Pons (tissue), 1 donor: ENCODE measurements at regions not wholly inside any gene's neighbourhood (a gene's known extent, or its start where the extent isn't known, plus 50 kb on each side); places are given as distances from the start of the nearest gene placed in this dataset.
"Not testable (repeated sequence)": the region's sequence is repeated elsewhere in the genome, so short reads cannot be mapped to it uniquely, and the experiment has no call there.

ENCODE experiments used
- DNase-seq: peaks from one replicate; pipeline ENCODE4 v3.0.0-alpha.2; 2016; ENCODE audit warnings: low spot score

DNA sequence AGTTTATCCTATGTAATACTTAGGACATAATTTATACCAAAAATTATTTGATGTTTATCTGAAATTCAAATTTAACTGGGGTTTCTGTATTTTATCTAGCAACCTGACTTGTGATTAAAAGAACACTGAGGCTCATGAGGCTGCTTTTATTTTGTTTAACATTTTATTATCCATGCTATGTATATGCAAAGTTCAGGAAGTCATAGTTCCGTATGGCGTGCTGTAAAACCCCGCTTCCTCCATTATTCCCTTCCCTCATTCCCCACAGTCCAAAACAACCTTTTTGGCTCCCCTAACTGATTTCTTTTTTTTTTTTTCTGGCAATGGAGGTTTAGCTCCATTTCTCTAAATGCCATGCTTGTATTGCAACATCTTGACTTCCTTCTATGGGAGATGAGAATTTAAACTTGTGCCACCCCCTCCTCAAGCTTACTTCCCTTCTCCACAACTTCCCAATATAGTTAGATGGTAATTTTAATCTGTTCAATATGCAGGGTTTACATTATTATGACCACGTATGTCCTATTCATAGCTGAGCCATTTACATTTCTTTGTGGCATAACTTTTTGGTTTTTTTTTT lies 138.0 kb upstream of the DNAH14 start:
- DNase-seq: peak; percentile 6

DNA sequence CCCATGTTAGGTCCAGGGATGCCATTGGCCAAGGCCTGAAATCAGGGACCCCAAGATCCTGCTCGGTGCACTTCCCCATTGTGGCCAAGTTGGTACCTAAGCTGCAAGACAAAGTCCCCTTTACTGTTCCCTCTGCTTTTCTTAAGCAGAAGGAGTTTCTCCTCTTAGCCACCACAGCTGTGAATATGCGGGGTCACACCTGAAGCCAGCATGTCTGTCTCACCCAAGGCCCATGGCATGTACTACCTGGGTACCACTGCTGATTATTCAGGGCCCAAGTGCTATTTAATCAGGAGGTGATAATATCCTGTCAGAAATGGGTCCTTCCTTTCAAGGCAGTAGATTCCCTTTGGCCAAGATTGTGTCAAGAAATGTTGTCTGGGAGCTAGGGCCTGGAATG lies 133.9 kb upstream of the DNAH14 start:
- no peak for DNase-seq

DNA sequence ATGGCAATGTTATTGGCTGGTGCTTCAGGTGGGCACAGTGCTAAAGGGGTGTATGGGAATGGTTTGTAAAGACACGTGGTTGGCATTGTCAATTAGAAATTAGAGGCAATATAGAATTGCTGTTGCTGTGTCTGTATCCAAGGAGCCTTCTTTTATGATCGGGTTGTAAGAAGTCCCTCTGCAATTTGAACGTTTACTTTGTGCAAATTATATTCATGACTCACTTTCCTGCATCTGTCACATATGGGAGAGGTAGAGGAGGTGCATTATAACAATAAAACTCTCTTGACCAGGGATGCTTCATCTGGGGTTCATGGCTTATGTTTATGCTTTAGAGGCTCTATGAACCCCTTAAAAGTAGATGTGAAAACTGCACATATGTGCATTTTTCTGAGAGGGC lies 130.4 kb upstream of the DNAH14 start:
- DNase-seq: no peak

DNA sequence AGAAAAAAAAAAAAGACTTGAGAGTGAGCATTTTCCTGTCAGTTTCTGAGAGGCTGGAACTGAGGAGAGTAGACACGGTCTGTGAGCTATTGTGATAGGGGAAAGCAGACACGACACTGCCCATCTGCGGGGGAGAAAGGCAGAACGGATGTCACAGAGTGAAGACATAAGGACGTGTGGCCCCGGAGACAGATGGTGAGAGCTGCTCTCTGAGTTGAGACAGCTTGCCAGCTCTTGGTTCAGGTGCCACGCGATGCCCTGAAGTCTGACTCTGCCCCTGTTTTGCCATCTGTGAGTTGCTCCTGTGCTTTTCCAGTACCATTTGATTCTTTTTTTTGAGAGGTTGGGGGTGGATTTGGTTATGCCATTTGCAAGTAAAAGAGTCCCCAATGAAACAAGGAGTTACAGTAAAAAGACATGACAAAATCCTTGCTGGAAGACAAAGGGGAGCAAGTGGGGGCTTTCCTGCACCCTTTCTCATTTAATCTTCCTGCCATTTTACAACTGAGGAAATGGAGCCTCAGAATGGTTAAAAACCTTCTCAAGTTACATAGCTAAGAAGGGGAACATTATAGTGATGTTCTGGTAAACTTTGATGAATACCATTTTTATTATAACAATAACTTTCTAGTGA lies 128.9 kb upstream of the DNAH14 start:
- peak; percentile 8 for DNase-seq

DNA sequence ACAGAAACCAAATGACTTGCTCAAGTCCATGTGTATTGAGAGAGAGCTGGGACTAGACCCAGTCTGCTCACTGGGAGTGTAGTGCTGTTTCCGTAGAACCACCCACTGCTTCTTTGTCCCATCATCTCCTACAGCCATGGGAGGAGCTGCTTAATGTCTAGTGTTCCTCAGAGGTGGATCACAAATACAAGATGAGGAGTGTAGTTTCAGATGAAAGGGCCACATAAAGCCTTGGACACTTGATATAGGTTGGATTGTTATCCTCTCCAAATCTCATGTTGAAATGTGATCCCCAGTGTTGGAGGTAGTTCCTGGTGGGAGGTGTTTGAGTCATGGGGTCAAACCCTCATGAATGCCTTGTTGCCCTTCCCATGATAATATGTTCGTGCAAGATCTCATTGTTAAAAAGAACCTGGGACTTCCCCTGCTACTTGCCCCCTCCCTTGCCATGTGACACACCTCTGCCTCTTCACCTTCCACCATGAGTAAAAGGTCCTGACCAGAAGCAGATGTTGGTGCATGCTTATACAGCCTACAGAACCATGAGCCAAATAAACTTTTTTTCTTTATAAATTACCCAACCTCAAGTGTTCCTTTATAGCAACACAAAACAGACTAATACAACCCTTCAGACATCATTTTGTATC lies 127.5 kb upstream of the DNAH14 start:
- no peak for DNase-seq

DNA sequence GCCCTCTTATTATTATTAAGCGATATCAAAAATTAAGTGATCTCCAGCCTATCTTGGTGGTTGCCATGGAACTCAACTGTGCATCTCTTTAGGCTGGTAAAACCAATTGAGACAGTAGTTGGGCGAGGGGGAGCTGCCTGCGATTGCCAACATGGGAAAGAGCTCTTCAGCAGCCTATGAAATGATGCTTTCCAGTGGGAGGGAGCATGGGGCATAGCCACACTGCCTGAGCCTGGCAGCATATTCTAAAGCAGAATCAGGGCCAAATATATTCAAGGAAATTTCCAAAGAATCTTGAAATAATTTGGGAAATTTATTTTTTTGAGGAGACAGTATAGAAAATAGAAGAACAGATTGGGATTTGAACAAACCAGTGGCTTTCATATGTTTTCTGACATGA lies 126.9 kb upstream of the DNAH14 start:
- DNase-seq: no peak

DNA sequence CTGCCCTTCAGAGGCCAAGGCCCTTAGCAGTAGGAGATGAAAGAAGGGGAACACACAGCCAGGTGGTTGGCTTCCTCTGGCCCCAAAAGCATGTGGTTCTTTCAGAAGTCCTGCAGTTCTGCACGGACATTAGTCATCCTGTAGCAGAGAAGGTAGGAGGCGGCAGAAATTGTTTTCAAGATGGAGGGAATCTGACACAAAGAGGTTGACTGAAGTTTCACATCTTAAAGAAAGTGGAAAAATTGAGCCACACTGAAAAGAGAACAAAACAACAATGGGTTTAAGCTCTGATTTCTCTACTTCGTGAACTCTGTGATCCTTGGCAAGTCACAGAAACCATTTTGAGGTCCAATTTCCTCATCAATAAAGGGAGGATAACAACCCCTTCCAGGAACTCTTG lies 125.3 kb upstream of the DNAH14 start:
- DNase-seq: no peak

DNA sequence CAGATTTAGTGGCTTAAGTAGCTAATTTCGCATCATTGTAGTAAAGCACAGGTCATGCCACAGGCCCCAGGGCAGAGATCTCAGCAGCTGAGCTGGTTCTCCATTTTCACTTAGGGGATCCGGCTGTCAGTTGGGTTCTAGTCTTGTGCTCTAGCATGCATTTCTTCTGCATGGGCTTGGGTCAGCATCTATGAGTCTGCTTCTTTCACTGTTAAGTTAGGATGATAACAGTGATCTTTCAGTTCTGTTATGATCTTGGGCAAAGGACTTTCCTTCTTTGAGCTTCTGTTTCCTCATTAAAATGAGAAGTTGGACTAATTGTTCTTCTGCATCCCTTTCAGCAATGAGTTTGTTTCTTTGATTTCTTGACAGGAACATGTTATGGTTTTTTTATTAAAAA lies 123.6 kb upstream of the DNAH14 start:
- DNase-seq: no peak

DNA sequence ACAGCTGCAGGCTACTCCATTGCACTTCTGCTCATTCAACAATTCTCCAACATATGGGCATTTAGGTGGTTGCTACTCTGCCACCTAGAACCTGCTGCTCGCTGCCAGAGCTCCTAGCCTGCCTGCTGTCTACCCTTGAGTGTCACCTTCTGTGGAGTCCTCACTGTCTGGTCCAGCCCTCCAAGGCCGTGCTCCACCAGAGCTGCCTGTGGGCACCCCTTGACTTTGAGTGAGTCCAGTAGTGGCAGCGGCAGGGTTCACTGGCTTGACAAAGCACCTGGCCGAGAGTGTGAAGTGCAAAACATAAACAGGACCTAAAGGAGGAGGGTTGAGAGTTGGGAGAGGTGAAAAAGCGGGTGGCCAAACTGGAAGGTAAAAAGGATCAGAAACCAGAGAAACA lies 120.3 kb upstream of the DNAH14 start:
- no peak for DNase-seq

DNA sequence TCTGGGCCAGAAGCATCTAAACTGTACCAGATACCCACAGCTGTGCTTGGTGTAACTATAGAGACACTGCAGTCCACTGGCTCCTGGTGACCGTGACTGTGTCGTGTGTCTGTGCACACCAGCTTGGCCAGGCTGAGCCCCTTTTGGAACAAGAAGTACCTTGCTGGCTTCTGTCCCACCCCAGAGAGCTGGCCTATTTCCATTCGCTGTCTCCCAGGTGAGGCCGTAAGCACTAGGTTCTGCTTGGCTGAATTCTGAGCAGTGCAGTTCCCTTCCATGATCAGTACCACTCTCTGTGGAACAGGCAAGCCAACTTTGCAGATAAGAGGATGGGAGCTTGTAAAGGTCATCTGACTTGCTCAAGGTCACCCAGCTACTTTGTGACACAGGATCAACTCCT lies 119.9 kb upstream of the DNAH14 start:
- no peak for DNase-seq

DNA sequence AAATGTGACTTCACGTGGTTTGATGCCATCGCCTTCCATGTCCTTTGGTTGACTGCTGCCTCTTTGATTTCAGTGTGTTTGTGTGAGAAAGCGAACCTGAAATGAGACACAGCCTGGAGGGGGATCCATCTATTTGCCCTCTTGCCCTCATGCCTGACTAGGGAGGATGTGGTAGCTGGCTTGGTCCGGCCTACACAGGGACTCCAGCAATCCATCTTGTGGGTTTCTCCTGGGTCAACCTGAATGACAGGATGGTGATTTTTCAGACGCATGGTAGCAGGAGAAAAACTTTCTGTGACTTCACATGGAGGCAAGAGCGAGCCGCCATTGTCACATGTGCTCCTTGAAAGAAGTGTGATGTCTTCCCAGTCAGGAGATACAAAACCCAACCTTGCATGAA lies 117.9 kb upstream of the DNAH14 start:
- no peak for DNase-seq

DNA sequence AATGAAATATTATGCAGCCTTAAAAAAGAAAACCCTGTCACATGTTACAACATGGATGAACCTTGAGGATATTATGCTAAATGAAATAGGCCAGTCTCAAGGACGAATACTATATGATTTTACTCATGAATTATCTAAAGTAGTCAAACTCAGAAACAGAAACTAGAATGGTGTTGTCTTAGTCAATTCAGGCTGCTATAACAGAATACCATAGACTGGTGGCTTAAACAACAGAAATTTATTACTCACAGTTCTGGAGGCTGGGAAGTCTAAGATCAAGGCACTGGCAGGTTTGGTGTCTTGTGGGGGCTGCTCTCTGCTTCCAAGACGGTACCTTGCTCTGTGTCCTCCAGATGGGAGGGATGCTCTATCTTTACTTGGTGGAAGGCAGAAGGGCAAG lies 113.8 kb upstream of the DNAH14 start:
- DNase-seq: no peak

DNA sequence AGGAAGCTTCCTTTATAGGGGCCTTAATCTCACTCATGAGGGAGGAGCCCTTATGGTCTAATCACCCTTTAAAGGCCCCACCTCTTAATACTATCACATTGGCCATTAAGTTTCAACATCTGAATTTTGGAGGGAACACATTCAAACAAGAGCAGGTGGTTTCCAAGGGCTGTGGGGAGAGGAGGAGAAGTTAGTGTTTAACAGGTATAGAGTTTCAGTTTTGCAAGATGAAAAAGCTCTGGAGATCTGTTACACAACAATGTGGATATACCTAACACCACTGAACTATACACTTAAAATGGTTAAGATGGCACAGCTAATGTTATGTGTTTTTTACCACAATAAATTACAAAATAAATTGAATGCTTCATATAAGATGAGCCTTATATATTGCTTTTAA lies 113.4 kb upstream of the DNAH14 start:
- no peak for DNase-seq

DNA sequence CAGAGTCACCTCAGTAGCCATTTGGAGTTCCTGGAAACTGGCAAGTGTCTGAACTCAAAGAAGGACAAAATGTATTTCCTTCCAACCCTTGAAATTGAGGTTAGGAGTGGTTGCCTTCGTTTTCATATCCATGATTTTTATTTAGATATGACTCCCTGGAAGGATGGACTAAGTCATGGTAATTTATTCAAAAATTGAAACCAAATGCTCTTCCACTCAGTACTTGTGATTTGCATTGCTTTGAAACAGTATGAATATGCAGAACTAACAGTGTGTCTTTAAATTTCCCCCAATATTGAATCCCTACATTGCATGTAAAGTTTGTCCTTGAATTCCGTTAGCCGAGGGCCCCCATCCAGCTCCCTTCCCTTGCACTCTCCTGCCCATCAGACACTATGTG lies 112.1 kb upstream of the DNAH14 start:
- no peak for DNase-seq

DNA sequence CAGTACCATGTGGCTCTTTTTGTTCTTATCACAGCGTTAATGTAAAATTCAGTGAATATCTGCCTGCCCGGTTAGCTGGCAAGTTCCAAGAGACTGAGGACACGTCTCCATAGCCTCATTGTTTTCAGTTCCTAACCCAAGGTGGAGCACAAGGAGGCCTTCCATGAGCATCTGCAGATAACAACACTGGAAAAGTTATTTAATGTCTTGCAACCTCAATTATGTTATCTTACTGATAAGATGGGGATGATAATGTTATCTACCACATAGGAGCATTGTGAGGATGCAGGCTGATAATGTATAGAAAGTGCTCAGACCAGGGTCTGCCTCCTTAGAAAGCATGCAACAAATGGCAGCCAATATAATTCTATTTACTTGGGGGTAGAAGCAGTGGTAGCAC lies 109.6 kb upstream of the DNAH14 start:
- DNase-seq: no peak

DNA sequence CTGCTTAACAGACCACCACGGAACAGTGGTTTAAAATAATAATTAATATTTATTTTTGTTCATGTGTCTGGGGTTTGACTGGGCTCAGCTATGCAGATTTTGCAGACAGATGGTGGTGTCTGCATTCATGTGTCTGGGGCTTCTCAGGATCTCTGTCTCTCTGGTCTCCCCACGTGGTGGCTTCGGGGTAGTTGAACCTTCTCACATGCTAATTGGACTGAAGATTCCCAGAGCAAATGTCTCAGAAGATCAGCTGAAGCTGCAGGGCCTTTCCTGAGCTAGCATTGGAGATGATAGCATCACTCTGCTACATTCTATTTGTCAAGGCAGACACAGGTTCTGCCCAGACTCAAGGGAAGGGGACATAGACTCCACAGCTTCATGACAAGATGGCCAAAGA lies 109.1 kb upstream of the DNAH14 start:
- no peak for DNase-seq

DNA sequence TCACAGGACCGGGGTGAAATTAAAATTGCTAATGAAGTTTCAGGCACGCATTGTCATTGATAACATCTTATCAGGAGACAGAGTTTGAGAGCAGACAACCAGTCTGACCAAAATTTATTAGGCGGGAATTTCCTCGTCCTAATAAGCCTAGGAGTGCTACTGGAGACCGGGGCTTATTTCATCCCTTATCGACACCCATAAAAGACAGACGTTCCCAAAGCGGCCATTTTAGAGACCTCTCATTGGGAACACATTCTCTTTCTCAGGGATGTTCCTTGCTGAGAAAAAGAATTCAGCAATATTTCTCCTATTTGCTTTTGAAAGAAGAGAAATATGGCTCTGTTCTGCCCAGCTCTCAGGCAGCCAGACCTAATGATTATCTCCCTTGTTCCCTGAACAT lies 107.7 kb upstream of the DNAH14 start:
- not testable (repeated sequence) for DNase-seq

DNA sequence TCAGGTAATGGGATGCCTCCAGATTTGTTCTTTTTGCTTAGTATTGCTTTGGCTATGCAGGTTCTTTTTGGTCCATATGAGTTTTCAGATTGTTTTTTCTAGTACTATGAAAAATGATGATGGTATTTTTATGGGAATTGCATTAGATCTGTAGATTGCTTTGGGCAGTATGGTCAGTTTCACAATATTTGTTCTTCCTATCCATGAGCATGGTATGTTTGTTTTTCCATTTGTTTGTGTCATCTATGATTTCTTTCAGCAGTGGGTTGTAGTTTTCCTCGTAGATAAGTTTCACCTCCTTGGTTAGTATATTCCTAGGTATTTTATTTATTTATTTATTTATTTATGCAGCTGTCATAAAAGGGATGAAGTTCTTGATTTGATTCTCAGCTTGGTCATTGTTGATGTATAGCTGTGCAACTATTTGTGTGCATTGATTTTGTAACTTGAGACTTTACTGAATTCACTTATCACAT lies 103.9 kb upstream of the DNAH14 start:
- DNase-seq: no peak

DNA sequence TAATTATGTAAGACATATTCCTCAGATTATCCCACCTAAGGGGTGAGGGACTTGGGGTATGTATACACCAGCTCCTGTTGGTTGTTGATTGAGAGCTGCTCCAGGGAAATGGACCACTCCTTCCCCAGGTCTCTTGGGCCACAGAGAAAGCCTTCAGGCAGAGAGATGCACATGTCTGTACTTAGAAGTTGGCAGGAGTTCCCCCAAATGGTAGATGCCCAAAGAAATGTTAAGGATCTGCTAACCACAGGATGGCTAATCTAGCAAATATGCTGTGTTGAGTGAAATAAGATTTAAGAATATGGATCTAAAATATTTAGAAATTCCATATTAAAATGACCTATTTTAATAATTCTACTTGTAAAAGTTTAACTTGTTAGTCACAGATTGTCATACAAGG lies 100.8 kb upstream of the DNAH14 start:
- DNase-seq: no peak

DNA sequence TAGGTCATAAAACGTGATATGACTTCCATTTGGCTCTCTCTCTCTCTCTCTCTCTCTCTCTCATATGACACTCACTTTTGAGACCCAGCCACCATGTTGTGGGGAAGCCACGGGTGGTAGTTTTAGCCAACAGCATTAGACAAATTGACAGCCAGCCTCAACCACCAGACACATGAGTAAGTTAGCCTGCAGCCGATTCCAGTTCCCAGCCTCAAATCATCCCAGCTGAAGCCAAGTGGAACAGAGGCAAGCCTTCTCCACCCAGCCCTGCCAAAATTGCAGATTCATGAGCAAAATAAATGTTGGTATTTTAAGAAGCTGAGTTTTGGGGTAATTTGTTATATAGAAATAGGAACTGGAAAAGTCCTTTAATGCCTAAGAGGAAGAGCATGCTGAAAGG lies 98.0 kb upstream of the DNAH14 start:
- DNase-seq: no peak

DNA sequence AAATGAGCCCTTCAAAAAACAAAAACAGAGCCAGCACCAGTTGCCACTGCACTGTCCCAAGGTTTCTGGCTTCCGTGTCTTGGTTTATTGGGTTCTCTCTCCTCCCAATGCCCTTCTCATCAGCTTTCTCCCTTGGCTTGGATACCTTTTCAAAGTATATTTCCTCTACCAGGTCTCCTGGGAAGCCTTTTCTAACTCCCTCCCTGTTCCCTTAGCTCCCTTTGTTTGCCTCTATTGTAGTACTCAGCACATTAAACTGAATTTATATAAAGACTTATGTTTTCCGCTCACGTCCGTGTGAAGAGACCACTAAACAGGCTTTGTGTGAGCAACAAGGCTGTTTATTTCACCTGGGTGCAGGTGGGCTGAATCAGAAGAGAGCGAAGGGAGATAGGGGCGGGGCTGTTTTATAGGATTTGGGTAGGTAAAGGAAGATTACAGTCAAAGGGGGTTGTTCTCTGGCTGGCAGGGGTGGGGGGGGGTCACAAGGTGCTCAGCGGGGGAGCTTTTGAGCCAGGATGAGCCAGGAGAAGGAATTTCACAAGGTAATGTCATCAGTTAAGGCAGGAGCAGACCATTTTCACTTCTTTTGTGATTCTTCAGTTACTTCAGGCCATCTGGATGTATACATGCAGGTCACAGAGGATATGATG lies 89.7 kb upstream of the DNAH14 start:
- not testable (repeated sequence) for DNase-seq

DNA sequence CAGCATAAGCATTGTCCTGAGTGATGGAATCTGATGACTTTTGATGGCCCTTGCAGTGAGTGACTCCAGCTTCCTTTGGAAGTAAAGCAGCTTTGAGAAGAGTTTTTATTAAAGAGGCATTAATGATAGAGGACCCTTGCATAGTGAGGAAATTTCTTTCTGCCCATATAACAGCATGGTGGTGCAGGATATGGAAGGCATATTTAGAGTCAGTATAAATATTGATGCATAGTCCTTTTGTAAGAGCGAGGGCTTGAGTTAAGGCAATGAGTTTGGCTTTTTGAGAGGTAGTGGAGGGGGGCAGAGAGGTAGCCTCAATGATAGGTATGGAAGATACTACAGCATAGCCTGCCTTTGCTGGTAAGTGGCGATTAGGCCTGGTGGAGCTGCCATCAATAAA lies 87.7 kb upstream of the DNAH14 start:
- DNase-seq: not testable (repeated sequence)
